ENCODE measurements at regions not wholly inside any gene's neighbourhood (a gene's known extent, or its start where the extent isn't known, plus 50 kb on each side); places are given as distances from the start of the nearest gene placed in this dataset.

GRCh38 chr5:143466632-143467031 lies 63.1 kb upstream of the NR3C1 start:
- no peak overlapping the region for H3K4me3 ChIP-seq (ENCODE audit: low read length, poor library complexity, severe bottlenecking)
- H3K9ac ChIP-seq (ENCODE audit: low read depth, low read length, poor library complexity, severe bottlenecking) = no peak overlapping the region
- no peak overlapping the region for H3K4me2 ChIP-seq (ENCODE audit: low read depth, low read length, poor library complexity, severe bottlenecking)
- H3K9me2 ChIP-seq (replicated peaks; ENCODE audit: low read depth, low read length) = no peaks in the 10 kb centered on the region
- no peak for TF ChIP-seq CTCF (conservative IDR thresholded peaks at IDR 0.05; ENCODE audit: low read length)
- no peak for TF ChIP-seq EZH2phosphoT487 (IDR thresholded peaks at IDR 0.05; ENCODE audit: borderline replicate concordance)
- H2AFZ ChIP-seq (ENCODE audit: low read length) = no peak overlapping the region
- H3K79me2 ChIP-seq (ENCODE audit: insufficient read depth, low read length) = no peaks in the 10 kb centered on the region
- H3F3A ChIP-seq (ENCODE audit: low read depth) = no peaks in the 10 kb centered on the region
- no peaks in the 10 kb centered on the region for H3K36me3 ChIP-seq (ENCODE audit: insufficient read depth, low read length)
- H4K20me1 ChIP-seq (ENCODE audit: insufficient read depth, low read length, poor library complexity, severe bottlenecking) = no peaks in the 10 kb centered on the region
- H3K27me3 ChIP-seq (ENCODE audit: insufficient read depth, low read length, poor library complexity, severe bottlenecking) = no peaks in the 10 kb centered on the region
- H3K4me1 ChIP-seq (ENCODE audit: insufficient read depth, low read length, poor library complexity, severe bottlenecking) = no peaks in the 10 kb centered on the region
- no peaks in the 10 kb centered on the region for H3K9me3 ChIP-seq (ENCODE audit: insufficient read depth, low read depth, low read length)

DNA sequence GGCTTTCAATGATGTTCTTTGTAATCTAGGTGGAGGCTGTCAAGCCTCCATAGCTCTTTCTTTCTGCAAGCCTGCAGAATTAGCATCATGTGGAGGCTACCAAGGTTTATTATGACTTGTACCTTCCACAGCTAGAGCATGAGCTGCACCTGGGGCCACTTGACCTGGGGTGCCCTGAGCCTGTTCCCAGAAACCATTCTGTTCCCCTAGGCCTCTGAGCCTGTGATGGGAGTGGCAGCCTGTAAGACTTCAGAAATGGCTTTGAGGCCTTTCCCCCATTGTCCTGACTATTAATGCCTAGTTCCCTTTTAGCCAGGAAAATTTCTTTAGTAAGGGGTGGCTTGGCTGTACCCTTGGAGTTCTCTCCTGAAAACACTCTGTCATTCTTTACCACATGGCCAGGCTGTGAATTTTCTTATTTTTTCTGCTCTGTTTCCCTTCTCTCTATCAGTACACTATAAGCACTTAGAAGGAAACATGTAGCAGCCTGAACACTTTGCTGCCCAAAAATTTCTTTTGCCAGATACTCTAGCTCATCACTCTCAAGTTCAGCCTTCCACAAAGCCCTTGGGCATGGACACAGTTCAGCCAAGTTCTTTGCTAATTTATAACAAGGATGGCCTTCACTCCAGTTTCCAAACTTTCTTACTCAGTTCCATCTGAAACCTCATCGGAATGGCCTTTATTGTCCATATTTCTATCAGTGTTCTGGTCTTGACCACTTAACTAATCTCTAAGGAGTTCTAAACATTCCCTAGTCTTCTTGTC lies 61.4 kb upstream of the NR3C1 start:
- H3K4me3 ChIP-seq (ENCODE audit: low read length, poor library complexity, severe bottlenecking) = no peak overlapping the region
- no peaks in the 10 kb centered on the region for H3F3A ChIP-seq (ENCODE audit: low read depth)
- no peaks in the 10 kb centered on the region for H3K9me2 ChIP-seq (replicated peaks; ENCODE audit: low read depth, low read length)
- H3K36me3 ChIP-seq (ENCODE audit: insufficient read depth, low read length) = no peaks in the 10 kb centered on the region
- no peak overlapping the region for H3K9ac ChIP-seq (ENCODE audit: low read depth, low read length, poor library complexity, severe bottlenecking)
- H3K4me2 ChIP-seq (ENCODE audit: low read depth, low read length, poor library complexity, severe bottlenecking) = no peak overlapping the region
- H4K20me1 ChIP-seq (ENCODE audit: insufficient read depth, low read length, poor library complexity, severe bottlenecking) = no peaks in the 10 kb centered on the region
- no peaks in the 10 kb centered on the region for H3K27me3 ChIP-seq (ENCODE audit: insufficient read depth, low read length, poor library complexity, severe bottlenecking)
- TF ChIP-seq EZH2phosphoT487 (IDR thresholded peaks at IDR 0.05; ENCODE audit: borderline replicate concordance) = no peak
- no peak for TF ChIP-seq CTCF (conservative IDR thresholded peaks at IDR 0.05; ENCODE audit: low read length)
- H3K4me1 ChIP-seq (ENCODE audit: insufficient read depth, low read length, poor library complexity, severe bottlenecking) = no peaks in the 10 kb centered on the region
- H3K79me2 ChIP-seq (ENCODE audit: insufficient read depth, low read length) = no peaks in the 10 kb centered on the region
- no peak overlapping the region for H2AFZ ChIP-seq (ENCODE audit: low read length)
- H3K9me3 ChIP-seq (ENCODE audit: insufficient read depth, low read depth, low read length) = no peaks in the 10 kb centered on the region

- Histone ChIP-seq H3K9me2 (replicated peaks; ENCODE audit: low read depth, low read length) (no peaks in the 10 kb centered on the region), H3K4me2 (ENCODE audit: low read depth, low read length, poor library complexity, severe bottlenecking) (no peak overlapping the region)
These were observed 58.9 kb upstream of the NR3C1 start for GRCh38 chr5:143462431-143462830.

More at GRCh38 chr5:143462431-143462830, 58.9 kb upstream of the NR3C1 start:
- H2AFZ ChIP-seq (ENCODE audit: low read length) = no peak overlapping the region
- H4K20me1 ChIP-seq (ENCODE audit: insufficient read depth, low read length, poor library complexity, severe bottlenecking) = no peaks in the 10 kb centered on the region
- H3K27me3 ChIP-seq (ENCODE audit: insufficient read depth, low read length, poor library complexity, severe bottlenecking) = no peaks in the 10 kb centered on the region
- TF ChIP-seq CTCF (conservative IDR thresholded peaks at IDR 0.05; ENCODE audit: low read length) = no peak
- TF ChIP-seq EZH2phosphoT487 (IDR thresholded peaks at IDR 0.05; ENCODE audit: borderline replicate concordance) = no peak
- no peaks in the 10 kb centered on the region for H3K4me1 ChIP-seq (ENCODE audit: insufficient read depth, low read length, poor library complexity, severe bottlenecking)
- no peak overlapping the region for H3K4me3 ChIP-seq (ENCODE audit: low read length, poor library complexity, severe bottlenecking)
- H3F3A ChIP-seq (ENCODE audit: low read depth) = no peaks in the 10 kb centered on the region
- no peak overlapping the region for H3K9ac ChIP-seq (ENCODE audit: low read depth, low read length, poor library complexity, severe bottlenecking)
- H3K36me3 ChIP-seq (ENCODE audit: insufficient read depth, low read length) = no peaks in the 10 kb centered on the region
- H3K9me3 ChIP-seq (ENCODE audit: insufficient read depth, low read depth, low read length) = no peaks in the 10 kb centered on the region
- no peaks in the 10 kb centered on the region for H3K79me2 ChIP-seq (ENCODE audit: insufficient read depth, low read length)
